GM18861 (cell line): ENCODE measurements at regions not wholly inside any gene's neighbourhood (a gene's known extent, or its start where the extent isn't known, plus 50 kb on each side); places are given as distances from the start of the nearest gene placed in this dataset.
A peak's percentile ranks its signal among the peaks of the same experiment; 100 is the strongest.
"Not testable (repeated sequence)": the region's sequence is repeated elsewhere in the genome, so short reads cannot be mapped to it uniquely, and the experiment has no call there.

Experiments used
- ATAC-seq: cut with Tn5 transposase; IDR thresholded peaks from one replicate; pipeline ENCODE4 v1.9.1; 2021; ENCODE audit not compliant: unreplicated experiment

DNA sequence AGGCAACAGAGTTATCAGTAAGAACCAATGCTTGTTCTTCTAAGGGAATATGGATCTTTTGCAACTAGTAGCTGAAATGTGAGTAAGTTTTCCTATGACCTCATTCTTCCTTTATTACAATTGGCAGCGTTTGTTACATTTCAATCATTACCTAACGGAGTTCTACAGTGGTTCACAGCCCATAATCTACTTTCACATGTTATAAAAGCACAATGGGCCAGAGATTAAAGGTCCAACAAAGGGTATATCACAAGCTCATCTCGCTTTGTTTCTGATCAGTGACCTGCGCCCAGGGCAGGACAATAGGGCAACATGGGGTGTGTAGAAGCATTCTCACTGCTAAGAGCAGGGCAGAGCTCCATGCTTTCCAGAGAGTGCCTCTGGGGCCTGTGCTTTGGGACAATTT lies 279.9 kb upstream of the DYNLRB2 start:
- no peak for ATAC-seq

DNA sequence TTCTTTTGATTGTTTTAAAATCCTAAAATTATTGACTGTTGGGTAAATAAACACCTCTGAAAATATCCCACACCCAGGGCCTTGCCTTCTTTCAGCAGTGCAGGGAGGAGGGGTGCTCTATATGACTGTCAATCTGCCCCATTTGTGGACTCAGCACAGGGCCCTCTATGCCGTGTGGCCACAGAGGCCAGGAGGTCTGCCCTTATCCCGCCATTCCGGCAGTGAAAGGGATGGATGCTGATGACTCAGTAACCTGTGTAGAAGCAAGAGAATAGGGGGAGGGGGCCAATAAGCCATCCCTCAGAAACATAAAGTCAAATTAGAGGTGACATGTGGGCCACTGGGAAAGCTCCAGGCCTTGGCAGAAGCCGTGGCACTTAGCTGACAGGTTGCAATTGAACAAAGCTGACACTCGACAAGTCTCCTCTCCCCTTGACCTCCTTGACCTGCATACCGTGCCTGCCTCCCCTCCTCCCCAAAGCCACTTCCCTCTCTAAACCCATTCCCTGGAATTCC lies 281.4 kb upstream of the DYNLRB2 start:
- ATAC-seq = no peak

DNA sequence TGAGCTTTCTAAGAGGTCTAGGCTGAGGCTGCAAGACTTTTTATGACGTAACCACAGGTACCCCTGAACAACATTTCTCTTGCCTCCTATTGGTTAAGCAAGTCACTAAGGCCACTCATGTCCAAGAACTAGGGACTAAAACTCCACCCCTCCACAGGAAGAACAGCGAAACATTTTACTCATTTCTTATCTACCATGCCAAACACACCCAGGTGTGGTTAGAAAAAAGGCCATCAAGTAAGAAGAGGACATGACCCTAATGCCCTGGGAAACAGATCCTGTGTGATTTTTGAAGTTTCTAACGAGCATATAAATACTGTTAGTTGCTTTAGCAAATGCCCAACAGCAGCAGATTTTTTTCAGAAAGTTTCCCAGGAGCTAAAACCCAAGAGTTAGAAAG lies 282.4 kb upstream of the DYNLRB2 start:
- no peak for ATAC-seq

DNA sequence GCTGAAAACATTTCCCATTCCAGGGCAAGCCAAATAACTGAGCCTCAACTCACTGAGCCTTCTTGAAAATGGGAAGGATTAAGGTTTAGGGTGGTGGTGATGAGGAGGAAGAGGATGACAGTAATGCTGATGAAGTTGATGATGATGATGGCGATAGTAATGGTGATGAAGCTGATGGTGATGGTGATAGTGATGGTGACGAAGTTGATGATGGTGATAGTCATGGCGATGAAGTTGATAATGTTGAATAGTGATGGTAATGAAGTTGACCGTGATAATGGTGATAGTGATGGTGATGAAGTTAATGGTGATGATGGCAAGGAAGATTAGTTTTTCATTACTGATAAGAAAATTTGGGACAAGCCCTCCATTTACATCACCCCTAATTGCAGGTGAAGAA lies 285.8 kb upstream of the DYNLRB2 start:
- no peak for ATAC-seq

DNA sequence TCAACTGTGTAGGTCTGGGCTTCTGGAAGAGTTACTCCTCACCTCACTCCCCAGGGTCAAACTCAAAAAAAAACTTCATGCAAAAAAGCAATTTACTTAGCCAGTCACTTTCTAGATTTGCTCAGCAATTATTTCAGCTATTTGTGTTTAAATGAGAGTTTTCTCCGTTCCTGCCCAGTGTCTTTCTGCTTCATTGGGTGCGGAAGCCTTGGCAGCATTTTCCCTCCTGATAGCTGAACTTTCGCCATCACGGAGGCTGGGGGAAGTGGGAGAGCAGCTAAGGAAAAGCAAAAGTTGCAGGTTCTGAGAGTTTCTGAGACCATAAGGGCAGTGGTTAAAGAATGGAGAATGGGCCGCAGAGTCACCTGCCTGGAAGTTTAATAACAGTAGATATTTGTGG lies 287.1 kb upstream of the DYNLRB2 start:
- ATAC-seq = no peak

DNA sequence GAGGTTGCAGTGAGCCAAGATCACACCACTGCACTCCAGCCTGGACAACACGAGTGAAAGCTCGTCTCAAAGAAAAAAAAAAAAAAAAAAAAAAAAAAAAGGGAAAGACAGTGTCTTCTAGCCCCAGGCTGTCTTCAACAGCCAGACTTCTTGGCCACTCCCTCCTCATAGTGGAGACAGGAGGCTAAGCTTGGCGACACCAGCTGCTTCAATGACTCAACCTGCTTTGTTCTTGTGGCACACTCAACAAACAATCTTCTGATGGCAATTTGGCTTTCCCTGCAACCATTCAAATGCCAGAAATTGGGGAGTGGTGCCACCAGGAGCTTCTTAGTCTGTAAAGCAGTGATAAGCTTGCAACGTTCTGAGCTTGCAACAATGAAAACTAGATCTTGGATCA lies 290.4 kb upstream of the DYNLRB2 start:
- ATAC-seq = no peak

DNA sequence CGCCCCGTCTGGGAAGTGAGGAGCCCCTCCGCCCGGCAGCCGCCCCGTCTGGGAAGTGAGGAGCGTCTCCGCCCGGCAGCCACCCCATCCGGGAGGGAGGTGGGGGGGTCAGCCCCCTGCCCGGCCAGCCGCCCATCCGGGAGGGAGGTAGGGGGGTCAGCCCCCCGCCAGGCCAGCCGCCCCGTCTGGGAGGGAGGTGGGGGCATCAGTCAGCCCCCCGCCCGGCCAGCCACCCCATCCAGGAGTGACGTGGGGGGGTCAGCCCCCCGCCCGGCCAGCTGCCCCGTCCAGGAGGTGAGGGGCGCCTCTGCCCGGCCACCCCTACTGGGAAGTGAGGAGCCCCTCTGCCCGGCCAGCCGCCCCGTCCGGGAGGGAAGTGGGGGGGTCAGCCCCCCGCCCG lies 297.5 kb upstream of the DYNLRB2 start:
- not testable (repeated sequence) for ATAC-seq

DNA sequence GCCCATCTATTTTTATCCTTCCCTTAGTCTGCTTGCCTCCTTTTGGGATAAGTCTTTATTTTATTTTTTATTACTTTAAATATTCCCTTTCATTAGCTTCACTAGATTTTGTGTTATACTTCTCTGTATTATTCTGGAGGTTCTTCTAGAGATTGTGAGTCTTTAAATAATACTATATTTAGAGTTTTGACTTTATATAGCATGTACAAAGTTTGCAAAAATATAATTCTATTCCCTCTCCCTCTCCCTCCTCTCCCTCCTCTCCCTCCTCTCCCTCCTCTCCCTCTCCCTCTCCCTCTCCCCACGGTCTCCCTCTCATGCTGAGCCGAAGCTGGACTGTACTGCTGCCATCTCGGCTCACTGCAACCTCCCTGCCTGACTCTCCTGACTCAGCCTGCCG lies 298.5 kb upstream of the DYNLRB2 start:
- not testable (repeated sequence) for ATAC-seq

DNA sequence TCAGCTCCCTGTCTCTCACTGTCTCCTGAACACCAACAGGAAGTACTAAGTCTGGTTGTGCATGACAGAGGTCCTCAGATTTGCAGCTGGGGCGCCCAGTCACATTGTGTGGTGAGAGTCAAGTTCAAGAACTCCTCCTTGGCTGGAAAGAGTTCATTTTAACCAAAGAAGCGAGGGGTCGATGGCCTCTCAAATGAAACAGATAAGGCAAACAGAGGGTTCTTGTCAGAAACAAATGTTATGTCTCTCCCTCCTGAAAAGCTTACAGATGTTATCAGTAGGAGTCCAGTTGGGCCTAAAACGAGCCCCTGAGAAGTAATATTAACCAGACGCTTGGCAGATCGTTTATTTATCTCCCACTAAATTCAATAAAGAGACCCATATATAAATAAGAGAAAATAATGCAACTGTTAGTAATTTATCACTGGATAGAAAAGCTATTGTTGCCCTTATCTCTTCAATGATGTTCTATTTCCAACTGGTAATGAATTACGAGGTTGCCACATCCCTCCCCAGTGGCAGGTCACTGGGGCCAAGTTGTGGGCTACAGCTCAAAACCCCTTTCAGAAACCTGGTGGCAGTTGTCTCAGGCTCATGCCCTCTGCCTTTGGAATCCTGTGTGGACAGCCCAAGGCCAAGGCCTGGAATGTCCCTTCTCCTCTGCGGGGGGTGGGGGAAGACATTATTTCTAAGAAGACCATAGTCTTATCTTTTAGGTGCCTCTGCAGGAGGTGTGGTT lies 307.5 kb upstream of the DYNLRB2 start:
- no peak for ATAC-seq

DNA sequence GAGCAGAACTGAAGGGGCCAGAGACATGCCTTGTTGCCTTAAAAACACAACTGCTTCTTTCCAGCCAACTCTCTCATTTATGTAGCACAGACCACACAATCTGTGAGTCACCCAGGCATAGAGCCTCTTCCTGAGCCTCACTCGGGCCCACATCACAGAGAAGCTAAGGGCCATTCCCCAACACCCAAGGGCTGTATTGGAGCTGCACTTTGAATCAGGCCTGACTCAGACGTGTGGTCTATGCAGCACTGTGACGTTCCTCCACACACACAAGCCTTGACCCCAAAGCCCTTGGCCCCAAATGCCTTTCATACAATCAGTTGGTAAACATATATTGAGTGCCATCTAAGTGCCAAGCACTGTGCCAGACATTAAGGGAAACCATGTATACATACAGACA lies 308.9 kb upstream of the DYNLRB2 start:
- ATAC-seq = peak; percentile 72

DNA sequence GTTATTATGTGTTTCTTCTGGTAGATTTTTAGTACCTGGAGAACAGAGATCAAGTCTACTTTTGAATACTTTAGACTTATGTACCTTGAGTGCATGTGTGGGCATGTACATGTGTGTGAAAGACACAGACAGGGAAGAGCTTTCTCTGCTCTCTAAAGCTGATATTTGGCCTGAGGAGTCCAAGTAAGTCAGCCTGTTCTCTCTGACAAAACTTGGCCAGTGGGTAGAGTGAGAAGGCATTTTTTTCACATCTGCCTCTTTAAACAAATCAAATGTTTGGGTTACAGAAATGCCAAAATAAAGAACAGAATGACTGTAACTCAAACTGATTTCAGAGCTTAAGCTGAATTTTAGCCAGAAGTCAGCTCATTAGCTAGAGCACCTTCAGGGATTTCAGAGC lies 309.7 kb upstream of the DYNLRB2 start:
- no peak for ATAC-seq

DNA sequence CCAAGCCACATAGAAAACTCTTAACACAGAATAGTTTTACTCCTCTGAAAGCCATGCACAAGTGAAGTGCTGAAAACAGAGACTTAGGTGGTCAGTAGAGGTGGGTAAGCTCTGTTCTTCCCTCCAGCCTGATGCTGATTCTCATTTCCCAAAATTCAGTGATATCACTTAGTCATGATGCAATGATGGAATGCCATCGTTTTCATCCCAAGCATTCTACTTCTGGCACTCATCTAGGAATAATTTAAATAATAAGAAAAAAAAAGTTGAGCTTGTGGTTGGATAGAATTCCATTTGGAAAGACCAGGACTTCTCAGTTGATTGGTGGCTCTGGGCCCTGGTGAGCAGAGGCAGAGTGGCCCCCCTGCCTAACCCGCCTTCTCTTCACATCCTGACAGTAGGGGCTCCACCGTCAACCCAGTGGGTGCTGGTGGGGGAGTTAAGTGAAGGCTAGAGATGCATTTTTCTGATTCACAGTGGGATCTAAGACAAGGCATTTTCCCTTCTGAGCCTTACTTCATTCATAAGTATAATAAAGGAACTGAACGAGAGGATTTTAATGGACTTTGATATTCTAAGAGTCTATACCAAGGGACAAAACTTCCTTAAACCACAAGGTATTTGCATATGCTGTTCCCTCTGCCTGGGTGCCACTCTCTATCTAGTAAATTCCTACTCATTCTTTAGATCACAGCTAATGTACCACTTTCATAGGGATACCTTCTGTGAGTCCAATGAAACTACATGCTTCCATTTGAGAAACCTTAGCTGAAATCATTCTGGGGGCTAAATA lies 310.3 kb upstream of the DYNLRB2 start:
- ATAC-seq = no peak

DNA sequence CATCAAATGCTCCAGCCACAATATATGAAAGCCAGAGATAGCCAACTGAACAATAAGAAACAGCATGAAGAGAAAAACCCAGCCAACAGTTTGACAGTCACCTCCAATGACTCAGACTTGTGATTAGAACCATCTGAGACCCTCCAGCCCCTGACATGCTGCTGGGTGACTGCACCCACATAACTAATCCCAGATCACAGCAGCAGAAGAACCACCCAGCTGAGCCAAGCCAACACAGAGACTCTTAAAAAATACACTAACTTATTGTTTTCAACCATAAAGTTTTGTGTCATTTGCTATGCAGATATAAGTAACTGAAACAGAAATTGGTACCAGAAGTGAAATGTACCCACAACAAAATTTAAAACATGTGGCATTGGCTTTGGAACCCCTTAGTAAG lies 314.3 kb upstream of the DYNLRB2 start:
- ATAC-seq = no peak

DNA sequence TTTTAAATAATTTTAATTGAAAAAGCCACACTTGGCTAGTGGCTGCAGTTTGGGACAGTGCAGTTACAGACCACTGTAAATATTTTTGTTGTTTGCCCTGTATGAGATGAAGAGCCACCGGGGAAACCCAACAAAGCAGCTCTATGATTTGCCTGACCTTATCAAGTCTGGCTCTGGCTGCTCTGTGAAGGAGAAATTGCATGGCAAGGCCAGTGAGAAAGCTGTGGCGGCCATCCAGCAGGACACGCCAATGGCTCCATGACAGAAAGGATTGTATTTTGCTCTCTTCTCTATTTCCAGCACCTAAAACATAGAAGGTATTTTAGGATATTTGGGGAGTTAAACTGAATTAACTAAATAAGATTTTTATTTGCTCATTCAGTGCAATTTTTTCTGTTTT lies 330.0 kb upstream of the DYNLRB2 start:
- ATAC-seq = no peak

DNA sequence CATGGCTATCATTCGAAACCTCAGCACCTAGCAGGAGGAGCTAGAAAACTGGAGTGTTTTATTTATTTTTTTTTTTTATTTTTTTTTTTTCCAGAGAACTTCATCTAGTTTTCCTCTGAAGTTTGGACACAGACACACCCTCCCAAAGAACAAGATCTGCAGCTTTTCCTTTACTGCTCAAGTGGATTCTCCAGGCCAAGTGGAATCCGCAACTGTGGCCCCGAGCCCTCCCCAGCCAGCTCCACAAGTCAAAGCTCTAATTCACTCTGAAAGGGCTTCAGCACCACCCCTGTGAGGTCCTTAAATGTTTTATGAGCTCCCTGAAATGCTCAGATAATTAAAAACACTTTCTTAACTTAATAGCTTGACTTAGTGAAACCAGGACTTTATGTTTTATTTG lies 332.1 kb upstream of the DYNLRB2 start:
- no peak for ATAC-seq

DNA sequence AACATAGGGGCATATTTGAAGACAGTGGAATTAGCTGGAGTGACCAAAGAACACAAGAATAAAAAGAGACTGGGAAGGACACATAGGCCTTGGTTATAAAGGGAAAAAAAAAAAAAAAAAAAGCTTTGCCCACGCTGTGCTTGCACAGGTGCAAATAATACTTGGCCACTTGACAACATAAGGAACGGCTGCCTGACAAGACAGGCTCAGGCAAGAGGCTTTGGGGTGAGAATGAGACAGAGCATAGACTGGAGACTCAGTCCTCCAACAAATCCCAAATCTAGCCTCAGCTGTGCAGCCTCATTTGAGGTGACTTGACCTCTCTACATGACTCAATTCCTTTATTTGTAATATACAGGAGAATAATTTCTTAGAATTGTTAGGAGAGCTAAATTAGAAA lies 332.8 kb upstream of the DYNLRB2 start:
- ATAC-seq = no peak

DNA sequence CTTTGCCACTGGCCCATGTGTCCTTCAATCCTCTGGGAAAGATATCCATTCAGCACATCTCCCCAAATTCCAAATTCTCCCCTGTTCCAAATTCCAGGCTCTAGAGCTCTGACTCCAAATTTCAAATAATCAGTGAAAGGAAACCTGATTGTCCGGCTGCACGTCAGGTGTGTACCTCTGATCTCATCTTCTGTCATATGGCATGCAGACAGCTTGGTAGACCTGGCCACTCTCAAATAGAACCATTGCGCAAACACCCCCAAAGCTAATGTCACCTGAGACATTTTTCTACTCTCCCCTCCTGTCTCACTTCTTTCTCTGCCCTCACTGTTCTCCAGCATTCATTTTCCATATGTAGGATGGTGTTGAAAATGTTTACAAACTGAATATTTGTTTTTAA lies 337.0 kb upstream of the DYNLRB2 start:
- no peak for ATAC-seq

DNA sequence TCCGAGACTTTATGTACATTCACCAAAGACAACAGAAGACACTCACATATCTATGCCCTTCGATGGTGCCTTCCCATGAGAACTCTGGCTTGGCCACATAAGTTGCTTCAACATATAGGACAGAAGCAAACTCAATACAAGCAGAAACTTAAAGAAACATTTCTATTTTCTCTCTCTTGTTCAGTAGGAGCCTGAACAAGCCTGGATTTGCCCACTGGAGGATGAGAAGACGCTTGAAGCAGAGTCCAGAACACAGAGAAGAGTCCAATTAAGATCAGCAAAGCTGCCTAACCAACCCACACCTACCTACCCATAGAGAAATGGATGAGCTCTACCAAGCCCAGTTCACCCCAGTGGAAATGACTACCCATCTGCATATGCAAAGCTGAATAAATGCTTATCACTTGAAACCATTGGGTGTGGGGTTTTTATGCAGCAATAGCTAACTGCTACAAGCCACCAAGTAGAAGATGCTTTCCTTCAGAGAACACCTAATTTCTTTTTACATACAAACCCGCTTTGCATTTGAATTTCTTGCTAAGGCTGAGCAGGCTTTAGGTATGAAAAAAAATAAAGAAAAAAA lies 337.9 kb upstream of the DYNLRB2 start:
- no peak for ATAC-seq

DNA sequence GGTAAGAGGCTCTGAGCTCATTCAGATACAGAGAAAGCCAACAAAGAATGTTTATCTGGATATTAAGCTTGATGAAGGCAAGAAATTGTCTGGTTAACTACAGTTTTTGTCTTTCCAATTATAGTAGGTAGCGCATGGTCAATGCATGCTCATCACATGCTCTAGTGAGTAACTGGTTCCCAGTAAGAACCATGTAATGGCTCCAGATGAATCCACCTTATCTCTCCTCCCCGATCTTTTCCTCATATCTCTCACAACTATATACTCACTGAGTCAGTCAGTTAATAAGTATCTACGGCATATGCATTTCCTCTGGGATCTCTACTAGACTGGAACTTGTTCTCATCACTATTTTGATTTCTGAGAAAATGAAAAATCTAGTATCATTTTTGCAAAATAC lies 340.7 kb upstream of the DYNLRB2 start:
- no peak for ATAC-seq

DNA sequence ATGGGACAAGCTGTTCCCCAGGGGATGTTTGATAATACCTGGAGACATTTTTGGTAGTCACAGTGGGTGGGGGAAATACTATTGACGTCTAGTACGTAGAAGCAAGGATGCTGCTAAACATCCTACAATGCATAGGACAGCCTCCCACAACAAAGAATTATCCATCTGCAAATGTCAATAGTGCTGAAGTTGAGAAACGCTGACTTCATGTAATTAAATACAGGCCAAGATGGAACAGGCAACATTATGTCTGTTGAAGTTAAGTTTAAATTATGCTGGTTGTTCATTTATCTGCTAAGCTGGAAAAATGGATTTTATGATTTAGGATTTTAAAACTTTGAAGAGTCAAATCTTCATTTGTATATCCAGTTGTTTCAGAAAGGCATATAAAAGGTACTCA lies 341.2 kb upstream of the DYNLRB2 start:
- ATAC-seq = no peak

DNA sequence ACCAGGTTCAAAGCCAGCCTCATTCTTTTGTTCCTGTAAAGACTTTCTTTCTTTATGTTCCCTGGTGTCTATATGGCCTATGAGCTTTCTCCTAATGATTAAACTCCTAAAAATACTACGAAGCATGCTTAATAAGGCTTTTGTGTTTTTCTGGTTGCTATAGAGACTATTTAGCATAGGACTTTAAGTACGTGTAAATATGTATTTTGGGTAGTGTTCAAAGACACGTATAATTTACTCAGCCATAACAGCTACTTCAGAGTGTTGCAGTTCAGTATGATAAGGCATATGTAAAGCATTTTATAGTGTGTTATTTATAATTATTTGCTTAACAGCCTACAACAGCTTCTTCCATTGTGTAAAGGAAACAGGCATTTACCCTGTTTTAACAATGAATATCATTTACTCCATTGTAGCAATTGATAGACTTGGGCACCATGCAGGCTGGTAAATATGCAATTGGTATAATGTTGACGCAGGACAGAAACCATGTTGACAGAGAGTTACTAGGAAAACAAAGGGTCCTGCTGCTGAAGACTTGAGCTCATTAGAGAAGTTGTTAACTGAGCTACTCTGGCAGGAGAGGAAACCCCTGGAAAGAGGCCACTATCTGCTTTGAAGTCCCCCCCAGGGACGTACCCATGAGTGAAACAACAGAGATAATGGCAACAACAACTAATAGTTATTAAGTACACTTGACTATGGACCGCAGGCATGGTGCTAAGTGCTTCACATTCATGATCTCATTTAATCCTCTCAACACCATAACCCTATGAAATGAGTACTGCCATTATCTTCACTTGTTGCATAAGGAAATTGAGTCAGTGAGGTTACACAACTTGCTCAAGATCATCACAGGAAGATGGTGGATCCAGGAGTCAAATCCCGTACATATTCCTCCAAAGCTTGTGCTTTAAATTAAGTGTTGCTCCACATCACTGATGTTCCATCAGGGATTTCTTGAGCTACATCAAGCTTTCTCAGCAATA lies 342.2 kb upstream of the DYNLRB2 start:
- ATAC-seq = no peak
